ENCODE measurements at regions not wholly inside any gene's neighbourhood (a gene's known extent, or its start where the extent isn't known, plus 50 kb on each side); places are given as distances from the start of the nearest gene placed in this dataset.
A peak's percentile ranks its signal among the peaks of the same experiment; 100 is the strongest.

DNA sequence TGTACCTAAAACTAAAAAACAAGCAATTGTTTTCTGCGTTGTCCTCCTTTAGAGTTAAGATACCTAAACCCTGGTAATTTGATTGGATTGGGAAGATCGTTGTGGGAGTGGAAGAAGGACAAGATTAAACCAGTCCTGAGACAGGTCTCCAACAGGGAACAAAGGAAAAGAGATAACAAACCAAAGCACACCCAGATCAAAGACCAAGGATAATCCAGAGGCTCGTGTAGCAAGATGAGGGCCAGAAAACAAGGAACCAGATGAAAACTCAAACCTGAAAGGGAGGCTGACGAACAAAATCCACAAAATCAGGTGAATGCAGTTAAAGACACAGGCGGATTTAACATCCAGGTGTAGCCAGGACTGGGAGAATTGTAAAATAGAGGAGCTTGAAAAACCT is 618.1 kb downstream of the SLCO4C1 start:
- no peak for DNase-seq
- Histone ChIP-seq H3K27ac (no peak overlapping the region), H3K27me3 (no peaks in the 10 kb centered on the region), H3K4me1 (peaks cover 5% of the 10 kb centered on the region), H3K9me3 (no peaks in the 10 kb centered on the region), H3K4me3 (peak overlapping the region in 1 of 2 donors; percentile 23), H3K36me3 (ENCODE audit: low read depth, missing control alignments) (no peaks in the 10 kb centered on the region)
- 32 to 47% methylated on average over 5 of the region's 5 CpGs for WGBS, 2 donors
- TF ChIP-seq, protein P1, sequence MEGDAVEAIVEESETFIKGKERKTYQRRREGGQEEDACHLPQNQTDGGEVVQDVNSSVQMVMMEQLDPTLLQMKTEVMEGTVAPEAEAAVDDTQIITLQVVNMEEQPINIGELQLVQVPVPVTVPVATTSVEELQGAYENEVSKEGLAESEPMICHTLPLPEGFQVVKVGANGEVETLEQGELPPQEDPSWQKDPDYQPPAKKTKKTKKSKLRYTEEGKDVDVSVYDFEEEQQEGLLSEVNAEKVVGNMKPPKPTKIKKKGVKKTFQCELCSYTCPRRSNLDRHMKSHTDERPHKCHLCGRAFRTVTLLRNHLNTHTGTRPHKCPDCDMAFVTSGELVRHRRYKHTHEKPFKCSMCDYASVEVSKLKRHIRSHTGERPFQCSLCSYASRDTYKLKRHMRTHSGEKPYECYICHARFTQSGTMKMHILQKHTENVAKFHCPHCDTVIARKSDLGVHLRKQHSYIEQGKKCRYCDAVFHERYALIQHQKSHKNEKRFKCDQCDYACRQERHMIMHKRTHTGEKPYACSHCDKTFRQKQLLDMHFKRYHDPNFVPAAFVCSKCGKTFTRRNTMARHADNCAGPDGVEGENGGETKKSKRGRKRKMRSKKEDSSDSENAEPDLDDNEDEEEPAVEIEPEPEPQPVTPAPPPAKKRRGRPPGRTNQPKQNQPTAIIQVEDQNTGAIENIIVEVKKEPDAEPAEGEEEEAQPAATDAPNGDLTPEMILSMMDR (IDR thresholded peaks at IDR 0.05): no peak
- TF ChIP-seq POLR2A (IDR thresholded peaks at IDR 0.05): no peak
- intact Hi-C loops (cut with DNase I; ENCODE audit: low total_unique reads): no loop called here

DNA sequence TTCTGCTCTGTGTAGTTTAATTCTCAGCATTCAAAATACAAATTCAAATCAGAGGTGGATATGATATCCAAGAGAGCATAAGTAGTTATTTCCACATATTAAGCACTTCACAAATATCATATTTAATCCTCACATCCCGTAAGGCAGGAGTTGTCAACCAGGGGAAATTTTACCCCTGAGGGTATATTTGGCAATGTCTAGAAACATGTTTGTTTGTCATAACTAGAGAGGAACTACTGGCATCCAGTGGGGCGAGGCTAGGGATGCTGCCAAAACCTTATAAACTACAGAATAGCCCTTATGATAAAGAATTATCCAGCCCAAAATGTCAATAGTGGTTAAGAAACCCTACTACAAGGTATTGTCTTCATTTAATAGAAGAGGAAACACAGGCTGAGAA is 619.4 kb downstream of the SLCO4C1 start:
- Histone ChIP-seq H3K4me3 (no peak overlapping the region), H3K27ac (no peak overlapping the region), H3K9me3 (no peaks in the 10 kb centered on the region), H3K27me3 (no peaks in the 10 kb centered on the region), H3K4me1 (peaks cover 5% of the 10 kb centered on the region), H3K36me3 (ENCODE audit: low read depth, missing control alignments) (no peaks in the 10 kb centered on the region)
- WGBS, 2 donors: 78 to 90% methylated on average over 2 of the region's 2 CpGs
- TF ChIP-seq POLR2A (IDR thresholded peaks at IDR 0.05): no peak
- TF ChIP-seq, protein P1 (IDR thresholded peaks at IDR 0.05): no peak
- intact Hi-C loops (cut with DNase I; ENCODE audit: low total_unique reads): no loop called here
- DNase-seq: no peak

DNA sequence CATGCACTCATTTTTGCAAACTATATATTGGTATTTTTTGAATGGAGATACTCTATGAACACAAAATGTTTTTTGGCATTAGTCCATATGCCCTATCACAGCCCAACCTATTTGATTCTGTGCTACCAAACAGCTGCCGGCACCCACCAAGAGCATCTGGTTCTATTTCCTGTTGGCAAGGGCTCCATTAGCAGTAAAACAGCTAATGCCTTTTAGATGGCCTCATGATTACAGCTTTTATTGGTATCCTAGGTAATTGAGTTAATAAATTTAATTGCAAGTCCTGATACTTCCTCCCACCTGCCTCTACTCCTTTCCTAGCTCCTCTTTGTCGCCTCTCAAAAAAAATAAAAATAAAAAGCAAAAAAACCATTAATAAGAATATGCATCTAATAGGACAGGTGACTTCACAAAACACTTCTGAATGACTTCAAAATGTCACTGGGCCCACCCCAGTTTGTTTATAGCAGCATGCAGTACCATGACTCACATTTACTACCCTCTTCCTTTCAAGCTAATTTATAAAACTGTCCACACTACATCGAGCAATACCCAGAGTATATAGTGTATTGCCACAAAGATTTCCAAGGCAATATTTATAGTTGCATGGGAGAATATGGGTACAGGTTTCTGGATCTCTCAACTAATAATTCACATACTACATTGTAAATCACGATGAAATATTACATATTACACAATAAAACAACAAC is 620.4 kb downstream of the SLCO4C1 start:
- 80 to 86% methylated on average over 4 of the region's 4 CpGs for WGBS, 2 donors
- Histone ChIP-seq H3K9me3 (no peaks in the 10 kb centered on the region), H3K27me3 (no peaks in the 10 kb centered on the region), H3K27ac (no peak overlapping the region), H3K4me1 (peaks cover 5% of the 10 kb centered on the region), H3K36me3 (ENCODE audit: low read depth, missing control alignments) (no peaks in the 10 kb centered on the region), H3K4me3 (no peak overlapping the region)
- intact Hi-C loops (cut with DNase I; ENCODE audit: low total_unique reads): no loop called here
- DNase-seq: no peak
- TF ChIP-seq POLR2A (IDR thresholded peaks at IDR 0.05): no peak
- TF ChIP-seq, protein P1 (IDR thresholded peaks at IDR 0.05): no peak

DNA sequence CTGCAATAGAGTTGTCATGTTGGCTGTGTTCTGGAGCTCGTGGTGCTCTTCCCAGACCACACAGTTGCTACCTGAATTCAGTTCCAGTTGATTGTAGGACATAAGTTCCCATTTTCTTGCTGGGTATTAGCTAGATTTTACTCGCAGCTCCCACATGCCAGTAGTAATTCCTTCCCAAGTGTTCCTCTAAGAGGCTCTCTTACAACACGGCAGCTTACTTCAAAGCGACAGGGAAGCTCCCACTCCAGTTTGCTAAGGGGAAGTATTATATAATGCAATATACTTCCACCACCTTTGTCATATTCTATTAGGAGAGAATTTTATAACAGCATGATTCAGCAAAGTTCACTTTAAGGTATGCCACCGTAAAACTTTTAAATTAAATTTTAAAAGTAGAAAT is 623.0 kb downstream of the SLCO4C1 start:
- TF ChIP-seq POLR2A (IDR thresholded peaks at IDR 0.05): no peak
- TF ChIP-seq, protein P1 (IDR thresholded peaks at IDR 0.05): no peak

More for the DNA sequence above, 623.0 kb downstream of the SLCO4C1 start:
- Histone ChIP-seq H3K27ac (no peak overlapping the region), H3K9me3 (no peaks in the 10 kb centered on the region), H3K4me3 (no peak overlapping the region), H3K27me3 (no peaks in the 10 kb centered on the region), H3K36me3 (ENCODE audit: low read depth, missing control alignments) (no peaks in the 10 kb centered on the region), H3K4me1 (peaks cover 1% of the 10 kb centered on the region)
- no peak for DNase-seq
- WGBS, 2 donors: 86 to 90% methylated on average over 5 of the region's 5 CpGs
- intact Hi-C loops (cut with DNase I; ENCODE audit: low total_unique reads): no loop called here

All from testis (tissue), 2 donors.